Raji (cell line): ENCODE measurements at regions not wholly inside any gene's neighbourhood (a gene's known extent, or its start where the extent isn't known, plus 50 kb on each side); places are given as distances from the start of the nearest gene placed in this dataset.

Experiments
- POLR2A ChIP-seq: IDR thresholded peaks from 2 replicates; pipeline ENCODE4 v1.6.1; 2011; ENCODE audit warnings: low read depth, low read length, control low read depth; ENCODE audit not compliant: insufficient read depth

- TF ChIP-seq POLR2A = no peak
Observed at GRCh38 chr2:128792476-128793054, 473.9 kb upstream of the HS6ST1 start.

- TF ChIP-seq POLR2A = no peak
Observed at GRCh38 chr2:128793404-128793803, 474.7 kb upstream of the HS6ST1 start.

GRCh38 chr2:128794285-128794684 is 475.6 kb upstream of the HS6ST1 start:
- TF ChIP-seq POLR2A = no peak

- TF ChIP-seq POLR2A = no peak
Observed at GRCh38 chr2:128796321-128796720, 477.7 kb upstream of the HS6ST1 start.

- TF ChIP-seq POLR2A = no peak
Observed at GRCh38 chr2:128797092-128797491, 478.4 kb upstream of the HS6ST1 start.

- no peak for TF ChIP-seq POLR2A
Observed at GRCh38 chr2:128797533-128797932, 478.9 kb upstream of the HS6ST1 start.

- no peak for TF ChIP-seq POLR2A
Observed at GRCh38 chr2:128797937-128798336, 479.3 kb upstream of the HS6ST1 start.

GRCh38 chr2:128798502-128799283 is 480.0 kb upstream of the HS6ST1 start:
- no peak for TF ChIP-seq POLR2A

- no peak for TF ChIP-seq POLR2A
Observed at GRCh38 chr2:128799284-128799552, 480.6 kb upstream of the HS6ST1 start.

GRCh38 chr2:128799730-128800129 is 481.1 kb upstream of the HS6ST1 start:
- TF ChIP-seq POLR2A = no peak

- no peak for TF ChIP-seq POLR2A
Observed at GRCh38 chr2:128801576-128801975, 482.9 kb upstream of the HS6ST1 start.

- TF ChIP-seq POLR2A = no peak
Observed at GRCh38 chr2:128803222-128803621, 484.6 kb upstream of the HS6ST1 start.

- no peak for TF ChIP-seq POLR2A
Observed at GRCh38 chr2:128805237-128805636, 486.6 kb upstream of the HS6ST1 start.

GRCh38 chr2:128805918-128806317 is 487.2 kb upstream of the HS6ST1 start:
- no peak for TF ChIP-seq POLR2A

- TF ChIP-seq POLR2A = no peak
Observed at GRCh38 chr2:128807317-128807716, 488.6 kb upstream of the HS6ST1 start.

GRCh38 chr2:128808462-128809258 is 490.0 kb upstream of the HS6ST1 start:
- no peak for TF ChIP-seq POLR2A

- TF ChIP-seq POLR2A = no peak
Observed at GRCh38 chr2:128809259-128809636, 490.6 kb upstream of the HS6ST1 start.

- no peak for TF ChIP-seq POLR2A
Observed at GRCh38 chr2:128809880-128810279, 491.2 kb upstream of the HS6ST1 start.
